Fibroblast of pulmonary artery (primary cell): ENCODE measurements at regions not wholly inside any gene's neighbourhood (a gene's known extent, or its start where the extent isn't known, plus 50 kb on each side); places are given as distances from the start of the nearest gene placed in this dataset.
A peak's percentile ranks its signal among the peaks of the same experiment; 100 is the strongest.

Source experiments
- DNase-seq: peaks from one replicate; pipeline ENCODE4 v3.0.0-alpha.2; 2010; ENCODE audit warnings: low read depth
- H3K4me3 ChIP-seq: replicated peaks from 2 replicates; pipeline ENCODE4 v1.5.1; 2011; ENCODE audit warnings: low read depth, mild to moderate bottlenecking, control low read depth, low read length, moderate library complexity
- CTCF ChIP-seq: IDR thresholded peaks from 2 replicates; pipeline ENCODE4 v1.5.1; 2011; ENCODE audit warnings: mild to moderate bottlenecking, control low read depth, low read length, inconsistent platforms; ENCODE audit errors: missing control alignments

- no peak for DNase-seq
- no peak for TF ChIP-seq CTCF
- H3K4me3 ChIP-seq, result no peak overlapping the region
These were observed 86.0 kb upstream of the ACVR2A start for GRCh38 chr2:147758821-147759220.

GRCh38 chr2:147756069-147756468 is 88.8 kb upstream of the ACVR2A start:
- no peak for TF ChIP-seq CTCF
- no peak overlapping the region for H3K4me3 ChIP-seq
- DNase-seq, result no peak

DNA sequence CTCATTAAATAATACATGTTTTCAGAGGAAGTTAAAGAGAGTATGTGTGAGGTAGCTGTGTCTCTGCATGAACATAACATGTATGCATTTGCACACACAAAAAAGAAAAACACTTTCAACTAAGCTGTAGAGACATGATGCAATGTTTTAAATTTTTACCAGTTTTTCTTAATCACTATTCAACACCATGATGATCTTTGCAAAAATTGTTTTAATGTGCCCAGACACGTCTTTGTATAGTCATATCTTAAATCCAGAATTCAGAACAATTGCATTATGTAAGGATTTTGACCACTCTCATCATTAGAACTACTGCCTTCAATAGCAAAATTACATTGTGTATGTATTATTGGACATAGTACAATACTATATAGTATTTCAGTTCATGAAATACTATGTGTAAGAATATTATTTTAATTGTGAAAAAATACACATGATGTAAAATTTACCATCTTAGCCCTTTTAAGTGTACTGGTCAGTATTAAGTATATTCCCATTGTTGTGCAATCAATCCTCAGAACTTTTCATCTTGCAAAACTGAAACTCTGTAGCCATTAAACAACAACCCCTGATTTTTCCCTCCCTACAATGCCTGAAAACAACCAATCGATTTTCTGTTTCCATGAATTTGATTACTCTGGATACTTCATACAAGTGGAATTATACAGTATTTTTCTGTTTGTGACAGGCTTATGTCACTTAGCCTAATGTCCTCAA is 104.5 kb upstream of the ACVR2A start:
- no peak for TF ChIP-seq CTCF
- DNase-seq, result no peak
- no peak overlapping the region for H3K4me3 ChIP-seq

GRCh38 chr2:147739508-147739907 is 105.3 kb upstream of the ACVR2A start:
- no peak overlapping the region for H3K4me3 ChIP-seq
- TF ChIP-seq CTCF, result no peak
- peak; percentile 4 for DNase-seq

DNA sequence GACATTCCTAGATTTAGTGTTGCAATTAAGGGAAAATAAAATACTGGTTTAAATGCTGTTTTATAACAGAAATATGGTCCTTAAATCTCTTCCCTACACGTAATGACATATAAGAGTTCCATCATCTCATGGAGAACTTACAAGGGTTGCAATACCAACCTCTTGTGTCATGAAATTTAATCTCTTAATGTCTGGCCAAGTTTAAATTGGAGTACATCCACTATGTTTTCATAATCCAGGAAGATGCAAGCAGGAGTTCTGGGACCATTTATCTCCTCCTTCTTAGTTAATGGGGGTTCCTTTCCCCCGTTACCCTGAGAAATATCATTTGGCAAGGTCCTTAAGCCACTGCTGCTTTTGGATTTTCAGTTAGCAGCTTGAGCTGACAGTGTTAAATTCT is 126.0 kb upstream of the ACVR2A start:
- no peak overlapping the region for H3K4me3 ChIP-seq
- DNase-seq, result no peak
- TF ChIP-seq CTCF, result no peak

DNA sequence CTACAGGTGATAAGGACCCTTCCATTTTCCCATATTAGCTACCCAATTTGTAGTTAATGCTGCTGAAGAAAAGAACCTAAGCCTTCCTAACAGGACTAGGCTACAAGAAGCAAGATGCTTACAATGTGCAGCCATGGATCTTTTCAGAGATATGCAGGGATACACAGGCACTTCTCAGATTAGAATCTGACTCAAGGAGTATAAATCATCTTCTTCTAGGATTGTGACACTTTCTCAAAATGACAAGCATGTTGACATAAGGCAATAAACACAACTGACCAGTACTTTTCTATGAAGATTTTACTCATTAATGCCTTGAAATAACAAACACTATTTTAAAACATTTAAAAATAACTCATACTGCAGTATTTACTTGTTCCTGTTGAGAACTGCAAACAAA is 127.9 kb upstream of the ACVR2A start:
- TF ChIP-seq CTCF, result no peak
- no peak overlapping the region for H3K4me3 ChIP-seq
- no peak for DNase-seq

GRCh38 chr2:147715807-147716206 is 129.0 kb upstream of the ACVR2A start:
- H3K4me3 ChIP-seq, result no peak overlapping the region
- no peak for TF ChIP-seq CTCF
- DNase-seq, result no peak
